IMR-90 (cell line): ENCODE measurements at regions not wholly inside any gene's neighbourhood (a gene's known extent, or its start where the extent isn't known, plus 50 kb on each side); places are given as distances from the start of the nearest gene placed in this dataset.

Source experiments
- ATAC-seq: fragments of 200-7000 bp; cut with Tn5 transposase; 2 replicates; pipeline ENCODE4 v1.9.1; 2020; ENCODE audit warnings: low read depth, mild to moderate bottlenecking, moderate library complexity
- BruUV-seq: library from RNA; stranded (reverse); fragments of 400-500 nt; replicated peaks from 2 replicates; lab custom pipeline; 2021; lab: Mats Ljungman, UMichigan
- CTCF ChIA-PET: fragments of 300-600 bp; formaldehyde crosslinking; extraction: SDS; loops from one replicate; lab custom pipeline; 2021; ENCODE audit warnings: antibody characterized with exemption; lab: Yijun Ruan, JAX
- POLR2A ChIA-PET: fragments of 300-600 bp; sonication (Branson Sonifier 250); formaldehyde crosslinking; loops from one replicate; lab custom pipeline; 2022; ENCODE audit warnings: antibody characterized with exemption; ENCODE audit not compliant: unreplicated experiment; lab: Charles Lee
- DNase-seq: peaks from one replicate; pipeline ENCODE4 v3.0.0; 2013
- H2AFZ ChIP-seq: replicated peaks from 2 replicates; pipeline ENCODE3; 2013; ENCODE audit warnings: low read length, mild to moderate bottlenecking; ENCODE audit not compliant: poor library complexity
- H2AK5ac ChIP-seq: 2 replicates; pipeline ENCODE4 v1.6.1; 2013; ENCODE audit warnings: low read depth, low read length, inconsistent platforms
- H2AK9ac ChIP-seq: replicated peaks from 2 replicates; pipeline ENCODE3; 2013; ENCODE audit warnings: mild to moderate bottlenecking, low read depth, low read length, moderate library complexity; ENCODE audit not compliant: poor library complexity
- H2BK120ac ChIP-seq: 2 replicates; pipeline ENCODE4 v1.6.1; 2013; ENCODE audit warnings: low read depth, low read length, inconsistent platforms
- H2BK15ac ChIP-seq: 3 replicates; pipeline ENCODE4 v1.6.1; 2013; ENCODE audit warnings: low read depth, low read length, inconsistent platforms
- H2BK20ac ChIP-seq: 2 replicates; pipeline ENCODE4 v1.6.1; 2013; ENCODE audit warnings: low read depth, mild to moderate bottlenecking, inconsistent platforms, low read length, moderate library complexity
- H2BK5ac ChIP-seq: 2 replicates; pipeline ENCODE4 v1.6.1; 2013; ENCODE audit warnings: mild to moderate bottlenecking, low read depth, low read length, inconsistent platforms; ENCODE audit not compliant: poor library complexity, severe bottlenecking
- H3K14ac ChIP-seq: replicated peaks from 2 replicates; pipeline ENCODE4 v1.6.1; 2013; ENCODE audit warnings: low read depth, low read length, inconsistent platforms
- H3K18ac ChIP-seq: 2 replicates; pipeline ENCODE4 v1.6.1; 2013; ENCODE audit warnings: low read depth, low read length, control low read depth
- H3K23ac ChIP-seq: 2 replicates; pipeline ENCODE4 v1.6.1; 2013; ENCODE audit warnings: low read depth, low read length, inconsistent platforms
- H3K27ac ChIP-seq: 2 replicates; pipeline ENCODE4 v1.5.1; 2013; ENCODE audit warnings: mild to moderate bottlenecking, control low read depth, low read length; ENCODE audit not compliant: insufficient read depth
- H3K27me3 ChIP-seq: 2 replicates; pipeline ENCODE4 v1.6.1; 2013; ENCODE audit warnings: low read length; ENCODE audit not compliant: control insufficient read depth, insufficient read depth
- H3K36me3 ChIP-seq: 2 replicates; pipeline ENCODE4 v1.6.1; 2013; ENCODE audit warnings: low read length, mixed read lengths; ENCODE audit not compliant: control insufficient read depth, insufficient read depth
- H3K4ac ChIP-seq: 2 replicates; pipeline ENCODE4 v1.6.1; 2013; ENCODE audit warnings: low read depth, low read length, inconsistent platforms
- H3K4me1 ChIP-seq: 2 replicates; pipeline ENCODE4 v1.6.1; 2013; ENCODE audit warnings: low read length, mixed read lengths; ENCODE audit not compliant: control insufficient read depth, insufficient read depth
- H3K4me2 ChIP-seq: 2 replicates; pipeline ENCODE4 v1.6.1; 2013; ENCODE audit warnings: low read depth, mild to moderate bottlenecking, control low read depth, low read length, moderate library complexity
- H3K4me3 ChIP-seq: 2 replicates; pipeline ENCODE4 v1.5.1; 2013; ENCODE audit warnings: low read depth, mild to moderate bottlenecking, control low read depth, low read length, moderate library complexity; ENCODE audit not compliant: insufficient read depth
- H3K56ac ChIP-seq: 2 replicates; pipeline ENCODE4 v1.6.1; 2013; ENCODE audit warnings: low read length, inconsistent platforms; ENCODE audit not compliant: insufficient read depth; ENCODE audit errors: extremely low read depth
- H3K79me1 ChIP-seq, 2 experiments: 2 replicates each; pipeline ENCODE4 v1.6.1; 2013; ENCODE audit warnings: low read length in 2 of 2, inconsistent platforms in 1 of 2, low read depth in 1 of 2
- H3K9ac ChIP-seq: 2 replicates; pipeline ENCODE4 v1.6.1; 2013; ENCODE audit warnings: low read depth, low read length, control low read depth
- H3K9me1 ChIP-seq: 2 replicates; pipeline ENCODE4 v1.6.1; 2013; ENCODE audit warnings: low read length, inconsistent platforms; ENCODE audit not compliant: insufficient read depth
- H3K9me3 ChIP-seq: 2 replicates; pipeline ENCODE4 v1.6.1; 2013; ENCODE audit warnings: low read length; ENCODE audit not compliant: control insufficient read depth, insufficient read depth
- H4K20me1 ChIP-seq: 2 replicates; pipeline ENCODE4 v1.6.1; 2013; ENCODE audit warnings: low read length, inconsistent platforms; ENCODE audit not compliant: insufficient read depth
- H4K5ac ChIP-seq: 2 replicates; pipeline ENCODE4 v1.6.1; 2013; ENCODE audit warnings: mild to moderate bottlenecking, low read depth, low read length, control low read depth
- H4K8ac ChIP-seq, 2 experiments: 2 replicates each; pipeline ENCODE4 v1.6.1; 2013; ENCODE audit warnings: low read depth in 2 of 2, low read length in 2 of 2, control low read depth in 1 of 2, inconsistent platforms in 1 of 2
- H4K91ac ChIP-seq: 2 replicates; pipeline ENCODE4 v1.6.1; 2013; ENCODE audit warnings: low read depth, low read length, inconsistent platforms; ENCODE audit not compliant: insufficient read depth
- BHLHE40 ChIP-seq: fragments of 150-350 bp; IDR thresholded peaks from 2 replicates; pipeline ENCODE4 v1.6.1; 2016; ENCODE audit warnings: mild to moderate bottlenecking, low read depth, low read length
- CEBPB ChIP-seq: IDR thresholded peaks from 2 replicates; pipeline ENCODE4 v1.6.1; 2012; ENCODE audit warnings: low read depth, low read length, improper control_type of control experiment
- CTCF ChIP-seq: conservative IDR thresholded peaks from 2 replicates; pipeline ENCODE4 v1.5.1; 2012; ENCODE audit warnings: mild to moderate bottlenecking, low read depth, low read length, improper control_type of control experiment
- FOS ChIP-seq: fragments of 150-350 bp; IDR thresholded peaks from 2 replicates; pipeline ENCODE4 v1.6.1; 2016; ENCODE audit warnings: low read depth, low read length
- MAZ ChIP-seq: IDR thresholded peaks from 2 replicates; pipeline ENCODE4 v1.6.1; 2012; ENCODE audit warnings: low read depth, mild to moderate bottlenecking, low read length, improper control_type of control experiment, moderate library complexity, borderline replicate concordance
- MXI1 ChIP-seq: IDR thresholded peaks from 2 replicates; pipeline ENCODE4 v1.6.1; 2012; ENCODE audit warnings: low read depth, mild to moderate bottlenecking, low read length, moderate library complexity, borderline replicate concordance
- POLR2A ChIP-seq: IDR thresholded peaks from 2 replicates; pipeline ENCODE4 v1.6.1; 2012; ENCODE audit warnings: mild to moderate bottlenecking, low read depth, low read length
- RCOR1 ChIP-seq: IDR thresholded peaks from 2 replicates; pipeline ENCODE4 v1.6.1; 2012; ENCODE audit warnings: mild to moderate bottlenecking, low read length, improper control_type of control experiment; ENCODE audit not compliant: insufficient replicate concordance
- SMC3 ChIP-seq: fragments of 150-350 bp; IDR thresholded peaks from 2 replicates; pipeline ENCODE4 v1.6.1; 2016; ENCODE audit warnings: low read depth, mild to moderate bottlenecking, antibody characterized with exemption, low read length, moderate library complexity
- WGBS, 2 experiments: methylation state at CpG; one replicate each; pipeline versions ENCODE4 v1.1.5 to v1.1.7; 2013; ENCODE audit warnings: missing lambda C conversion rate in 2 of 2; ENCODE audit not compliant: insufficient read length in 1 of 2; ENCODE audit errors: extremely low coverage in 2 of 2; 5-methylcytosine and 5-hydroxymethylcytosine counted together
- dilution Hi-C: fragments of 300-500 bp; cut with HindIII; formaldehyde crosslinking; loops from one replicate; pipeline ENCODE4 v1.14.3; 2018; ENCODE audit warnings: low sequenced_read_pairs; ENCODE audit not compliant: unreplicated experiment
- in situ Hi-C: fragments of 300-500 bp; cut with MboI; formaldehyde crosslinking; loops from 3 replicates; pipeline ENCODE4 v1.14.3; 2019; ENCODE audit warnings: low sequenced_read_pairs, inconsistent platforms, mixed read lengths
- intact Hi-C: fragments of 100-400 bp; cut with micrococcal nuclease; formaldehyde crosslinking; loops from 2 replicates; pipeline ENCODE4 v1.10.0; 2022

DNA sequence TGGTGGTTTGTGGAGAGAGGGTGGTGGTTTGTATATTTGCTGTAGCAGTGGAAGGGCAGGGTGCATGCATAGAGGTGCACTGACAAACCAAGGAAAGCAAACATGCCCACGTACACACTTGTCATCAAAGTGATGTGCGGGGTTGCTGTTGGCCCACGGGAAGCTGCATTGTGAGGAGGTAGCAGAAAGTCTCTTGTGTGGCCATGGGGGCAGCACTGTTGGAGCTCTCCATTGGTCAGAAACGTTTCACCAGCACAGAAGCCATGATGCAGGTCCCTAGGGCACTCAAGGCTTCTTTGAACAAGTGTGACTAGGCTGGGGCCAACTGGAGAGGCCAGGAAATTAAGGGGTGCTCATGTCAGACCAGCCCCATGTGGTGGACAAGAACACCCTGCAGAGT lies 174.8 kb upstream of the KLF8 start:
- Histone ChIP-seq H2BK120ac (no peak overlapping the region), H3K9me3 (peaks cover 4% of the 10 kb centered on the region; the same call in 1 of the 2 replicates), H2AK5ac (no peak overlapping the region), H2BK15ac (no peak overlapping the region), H3K56ac (no peak overlapping the region), H2AFZ (no peak overlapping the region), H3K36me3 (no peaks in the 10 kb centered on the region), H4K5ac (no peak overlapping the region), H4K20me1 (no peaks in the 10 kb centered on the region), H4K91ac (no peak overlapping the region), H3K27me3 (no peaks in the 10 kb centered on the region), H3K4me2 (no peak overlapping the region), H2AK9ac (no peak overlapping the region), H3K27ac (no peak overlapping the region), H4K8ac (no peak overlapping the region), H2BK5ac (no peak overlapping the region), H3K14ac (no peak overlapping the region), H3K23ac (no peak overlapping the region), H3K18ac (no peak overlapping the region), H3K4me1 (no peaks in the 10 kb centered on the region), H2BK20ac (no peak overlapping the region), H3K4ac (no peak overlapping the region), H3K9ac (no peak overlapping the region), H3K79me1 (no peaks in the 10 kb centered on the region), H3K4me3 (no peak overlapping the region), H3K9me1 (no peaks in the 10 kb centered on the region)
- dilution Hi-C loops: no loop called here
- in situ Hi-C loops: no loop called here
- 0% methylated on average over 1 of the region's 4 CpGs; no CpG with 5 or more reads in 1 of the 2 experiments for WGBS, 2 experiments
- ChIA-PET POLR2A (no interaction called here), CTCF (no interaction called here)
- intact Hi-C loops: no loop called here
- no TSS peak for BruUV-seq
- no peak for TF ChIP-seq RCOR1
- TF ChIP-seq FOS: no peak
- no peak for TF ChIP-seq BHLHE40
- no peak for TF ChIP-seq SMC3
- TF ChIP-seq MXI1: no peak
- no peak for TF ChIP-seq POLR2A
- TF ChIP-seq MAZ: no peak
- no peak for TF ChIP-seq CTCF
- TF ChIP-seq CEBPB: no peak
- DNase-seq (no peak), ATAC-seq (no peak)
